HL-60 (cell line): ENCODE measurements at regions not wholly inside any gene's neighbourhood (a gene's known extent, or its start where the extent isn't known, plus 50 kb on each side); places are given as distances from the start of the nearest gene placed in this dataset.

Experiments used
- DNase-seq, 2 experiments: peaks; one replicate each; pipeline ENCODE4 v3.0.0-alpha.2; 2010 to 2020; ENCODE audit warnings: low read depth in 1 of 2, low spot score in 1 of 2
- H3K27ac ChIP-seq: fragments of 250-450 bp; sonication (Bioruptor Pico); replicated peaks from 2 replicates; pipeline ENCODE4 v1.5.1; 2020; ENCODE audit warnings: mild to moderate bottlenecking, moderate library complexity
- H3K27me3 ChIP-seq: fragments of 250-450 bp; sonication (Bioruptor Pico); 2 replicates; pipeline ENCODE4 v1.5.1; 2021; ENCODE audit warnings: mild to moderate bottlenecking, moderate library complexity; ENCODE audit not compliant: insufficient read depth, poor library complexity, severe bottlenecking
- H3K4me3 ChIP-seq: replicated peaks from 2 replicates; pipeline ENCODE4 v1.5.1; 2011; ENCODE audit warnings: mild to moderate bottlenecking, control low read depth, low read length; ENCODE audit not compliant: insufficient read depth
- CTCF ChIP-seq: IDR thresholded peaks from one replicate; pipeline ENCODE4 v1.5.1; 2011; ENCODE audit warnings: low read length, control low read depth, inconsistent platforms; ENCODE audit not compliant: insufficient read depth
- GABPA ChIP-seq: IDR thresholded peaks from 2 replicates; pipeline ENCODE4 v1.6.1; 2012; ENCODE audit warnings: low read depth
- POLR2AphosphoS5 ChIP-seq: IDR thresholded peaks from 2 replicates; pipeline ENCODE4 v1.6.1; 2012; ENCODE audit warnings: low read depth
- REST ChIP-seq: IDR thresholded peaks from 2 replicates; pipeline ENCODE4 v1.6.1; 2012; ENCODE audit warnings: low read depth; ENCODE audit not compliant: insufficient replicate concordance
- SPI1 ChIP-seq: IDR thresholded peaks from 2 replicates; pipeline ENCODE4 v1.6.1; 2012; ENCODE audit warnings: low read depth, mild to moderate bottlenecking, borderline replicate concordance

GRCh38 chr5:88108490-88109279 lies 160.0 kb downstream of the TMEM161B start:
- Histone ChIP-seq H3K4me3 (no peak overlapping the region), H3K27ac (no peak overlapping the region), H3K27me3 (no peaks in the 10 kb centered on the region)
- no peak for DNase-seq
- TF ChIP-seq CTCF (no peak), SPI1 (no peak), REST (no peak), POLR2AphosphoS5 (no peak), GABPA (no peak)

GRCh38 chr5:88094906-88095496 lies 173.6 kb downstream of the TMEM161B start:
- H3K27ac ChIP-seq: no peak overlapping the region
- TF ChIP-seq POLR2AphosphoS5 (no peak), CTCF (no peak), GABPA (no peak), REST (no peak), SPI1 (no peak)
- H3K27me3 ChIP-seq: no peaks in the 10 kb centered on the region
- DNase-seq: no peak
- no peak overlapping the region for H3K4me3 ChIP-seq

- Histone ChIP-seq H3K27me3 (no peaks in the 10 kb centered on the region), H3K4me3 (no peak overlapping the region), H3K27ac (no peak overlapping the region)
- DNase-seq: no peak
- TF ChIP-seq POLR2AphosphoS5 (no peak), REST (no peak), SPI1 (no peak), GABPA (no peak), CTCF (no peak)
These were observed 174.2 kb downstream of the TMEM161B start for GRCh38 chr5:88094403-88094802.
